GM19372 (cell line): ENCODE measurements at regions not wholly inside any gene's neighbourhood (a gene's known extent, or its start where the extent isn't known, plus 50 kb on each side); places are given as distances from the start of the nearest gene placed in this dataset.

Source experiments
- ATAC-seq: cut with Tn5 transposase; IDR thresholded peaks from one replicate; pipeline ENCODE4 v1.9.1; 2021; ENCODE audit warnings: mild to moderate bottlenecking, low read depth, moderate library complexity; ENCODE audit not compliant: unreplicated experiment

DNA sequence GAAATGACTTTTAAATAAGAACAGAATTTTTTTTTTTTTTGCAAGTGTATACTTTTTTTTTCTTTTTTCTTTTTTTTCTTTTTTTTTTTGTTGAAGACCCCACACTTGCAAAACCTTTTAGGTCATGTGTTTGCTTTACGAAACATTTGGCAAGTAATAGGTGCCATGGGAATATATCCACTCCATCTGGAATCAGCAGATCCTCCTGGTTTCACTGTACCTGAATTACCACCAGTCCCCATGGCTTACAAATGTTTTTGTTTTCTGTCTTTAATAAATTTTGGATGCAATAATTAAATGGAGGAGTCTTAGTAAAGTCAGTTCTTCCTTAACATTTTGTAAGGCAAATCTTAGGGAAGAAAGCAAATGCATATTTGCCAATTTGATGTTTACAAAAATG, 559.7 kb upstream of the ZEB2 start:
- no peak for ATAC-seq

DNA sequence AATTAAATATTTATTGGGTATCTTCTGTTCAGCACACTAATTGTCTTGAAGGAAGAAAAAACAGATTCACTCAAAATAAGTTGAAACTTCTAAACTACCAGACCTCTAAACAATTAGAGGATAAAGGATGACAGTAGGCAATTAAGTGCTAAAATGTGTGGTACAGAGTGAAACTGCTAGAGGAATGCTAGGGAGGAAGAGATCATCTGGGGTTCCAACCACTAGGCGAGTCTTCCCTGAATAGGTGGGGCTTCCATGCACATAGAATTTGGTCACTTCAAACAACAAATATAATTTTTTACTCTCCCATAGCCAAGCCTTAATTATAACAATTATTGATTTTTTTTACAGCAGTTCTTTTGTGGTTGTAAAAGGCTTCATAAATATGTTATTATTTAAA, 559.0 kb upstream of the ZEB2 start:
- ATAC-seq, result no peak

DNA sequence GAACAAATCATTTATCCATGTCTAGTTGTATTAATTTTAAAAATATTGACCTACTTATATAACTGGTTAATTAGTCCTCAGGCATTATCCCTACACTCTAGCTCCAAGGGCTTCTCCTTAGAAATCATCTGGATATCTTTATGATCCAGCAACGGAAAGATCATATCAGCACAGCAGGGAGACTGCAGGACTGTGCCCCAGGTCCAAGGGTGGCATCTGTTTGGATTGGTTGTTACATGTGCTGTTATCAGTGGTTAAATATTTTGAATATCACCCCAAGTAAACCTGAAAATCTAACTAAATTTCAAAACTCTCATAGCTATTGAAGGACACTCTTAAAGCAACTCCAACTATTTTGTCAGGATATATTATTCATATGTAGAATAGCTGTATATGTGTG, 556.2 kb upstream of the ZEB2 start:
- no peak for ATAC-seq

DNA sequence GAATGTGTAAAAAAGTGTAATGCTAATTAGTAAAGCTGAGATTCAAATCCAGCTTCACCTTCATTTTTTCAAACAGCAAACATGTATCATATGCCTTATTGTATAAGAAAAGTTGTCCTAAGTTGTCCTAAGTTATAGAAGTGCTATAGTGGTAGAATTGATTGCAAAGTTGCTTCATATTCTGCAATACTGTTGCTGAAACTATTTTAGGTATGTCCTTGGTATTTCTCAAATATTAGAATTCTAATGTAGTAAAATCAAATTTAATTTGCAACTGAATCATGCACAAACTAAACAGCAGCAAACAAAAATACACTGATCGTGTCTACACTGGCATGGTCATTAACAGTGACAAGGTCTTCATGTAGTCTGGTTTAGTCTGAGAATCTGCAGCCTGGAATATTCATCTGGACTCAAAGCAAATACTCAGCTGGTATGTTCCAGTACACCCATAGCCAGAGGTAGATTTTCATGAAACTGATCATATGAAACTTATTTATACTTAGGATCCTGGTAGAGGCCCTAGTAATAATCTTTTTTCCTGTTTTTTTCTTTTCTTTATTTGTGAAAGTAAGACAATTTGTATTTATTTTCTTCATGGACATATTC, 555.6 kb upstream of the ZEB2 start:
- no peak for ATAC-seq

DNA sequence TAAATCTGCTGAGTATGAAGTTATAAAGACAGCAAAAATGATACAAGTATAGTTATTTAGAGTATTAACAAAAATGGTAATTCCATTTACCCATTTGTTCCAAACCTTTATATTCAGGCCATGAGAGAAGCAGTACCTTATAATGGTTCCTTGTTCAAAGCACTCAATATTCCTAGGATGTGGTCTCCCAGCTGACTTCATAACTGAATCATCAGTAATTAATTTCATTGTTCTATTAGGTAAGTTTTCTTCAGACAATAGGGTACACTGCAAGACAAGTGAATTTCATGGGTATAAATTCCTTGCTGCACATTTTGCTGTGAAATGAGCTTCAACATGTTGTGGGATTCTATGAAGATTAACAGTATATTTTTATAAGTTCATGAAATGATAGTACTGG, 550.8 kb upstream of the ZEB2 start:
- no peak for ATAC-seq

DNA sequence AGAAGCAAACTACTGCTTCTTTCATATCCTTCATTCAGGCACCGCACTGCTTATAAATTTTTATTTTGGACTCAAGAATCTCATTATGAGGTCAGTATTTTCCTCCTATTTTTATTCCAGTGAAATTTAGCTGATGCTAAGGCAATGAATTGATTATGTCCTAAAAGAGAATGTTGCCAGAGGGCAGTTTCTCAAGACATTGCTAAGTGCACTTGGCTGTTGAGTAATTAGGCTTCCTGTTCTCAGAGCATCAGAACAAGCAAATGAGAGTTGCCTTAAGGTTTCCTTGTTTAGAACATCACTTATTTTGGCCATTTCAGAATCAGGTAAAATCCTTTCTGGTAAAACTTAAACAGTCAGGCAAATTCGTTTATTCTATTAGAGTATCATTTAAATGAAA, 548.6 kb upstream of the ZEB2 start:
- no peak for ATAC-seq

DNA sequence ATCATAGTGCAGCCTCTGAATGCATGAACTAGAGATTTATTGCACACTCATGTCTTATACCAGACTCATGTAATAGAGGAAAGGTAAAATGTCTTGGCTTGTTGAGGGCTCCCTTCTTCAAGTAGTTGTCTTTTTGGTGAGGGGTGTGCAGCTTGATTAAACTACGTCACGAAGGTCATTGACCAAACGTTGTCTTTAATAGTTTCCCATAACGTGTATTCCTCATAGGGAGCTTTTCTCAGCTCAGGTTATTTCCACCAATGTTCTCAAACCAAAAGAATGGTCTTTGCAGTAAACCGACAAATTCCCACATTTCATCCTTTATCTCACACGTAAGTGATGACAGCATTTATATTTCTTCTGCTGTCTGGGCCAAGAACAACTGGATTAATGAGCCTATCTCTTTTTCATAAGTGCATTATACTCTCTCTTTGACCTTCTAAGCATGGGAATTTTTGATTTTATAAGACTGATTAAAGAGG, 547.7 kb upstream of the ZEB2 start:
- ATAC-seq, result no peak

DNA sequence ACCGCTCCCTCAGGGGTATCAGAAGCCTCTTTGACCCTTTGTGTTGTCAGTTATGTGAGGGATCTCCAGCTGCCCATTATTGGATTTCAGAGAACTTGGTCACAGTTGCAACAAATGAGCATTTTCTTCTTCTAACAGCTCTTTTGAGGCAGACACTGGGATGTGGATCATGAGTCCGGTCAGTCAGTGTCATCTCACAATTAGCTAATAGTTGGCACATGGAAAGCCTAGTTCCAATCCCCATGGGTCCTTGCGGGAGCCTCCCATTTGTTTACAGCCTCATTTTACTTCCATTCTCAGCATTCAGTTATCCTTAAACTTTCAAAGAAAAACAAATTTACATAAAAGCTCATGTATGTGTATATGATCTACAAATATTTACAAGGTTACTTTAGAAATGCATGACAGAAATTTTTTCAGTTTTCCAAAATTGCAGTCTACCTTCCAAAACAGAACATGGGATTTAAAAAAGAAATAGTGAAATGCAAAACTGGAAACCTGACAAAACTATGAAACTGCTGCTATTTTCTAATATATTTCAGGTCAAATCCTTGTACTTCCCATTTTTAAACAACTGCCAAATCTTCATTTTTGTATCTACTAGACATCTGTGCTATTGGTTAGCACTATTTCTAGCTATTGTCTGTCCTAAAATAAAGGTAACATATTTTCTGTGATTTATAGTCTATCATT, 547.1 kb upstream of the ZEB2 start:
- no peak for ATAC-seq

DNA sequence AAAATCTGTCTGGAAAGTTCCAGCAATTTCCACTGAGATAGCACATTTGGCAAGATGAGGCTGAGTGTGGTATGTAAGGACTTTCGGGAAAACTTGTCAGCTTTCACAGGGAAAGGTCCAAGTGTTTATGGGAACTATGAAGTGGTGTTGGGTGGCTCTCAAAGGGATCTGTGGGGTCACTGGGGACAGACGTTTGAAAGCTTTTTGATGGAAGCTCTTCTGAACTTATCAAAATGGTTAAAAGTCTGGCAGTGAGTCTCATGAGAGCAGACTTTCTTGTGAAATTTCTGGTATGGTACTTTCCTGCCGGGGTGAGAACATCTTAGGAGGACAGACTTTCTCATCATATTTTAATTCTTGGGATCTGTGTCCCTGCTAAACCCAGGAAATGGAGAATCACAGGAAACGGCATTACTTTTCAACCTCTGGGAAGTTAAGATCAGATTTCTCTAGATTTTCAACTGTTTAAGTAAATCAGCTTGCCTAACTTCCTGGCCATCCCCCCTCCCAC, 546.3 kb upstream of the ZEB2 start:
- ATAC-seq, result no peak

DNA sequence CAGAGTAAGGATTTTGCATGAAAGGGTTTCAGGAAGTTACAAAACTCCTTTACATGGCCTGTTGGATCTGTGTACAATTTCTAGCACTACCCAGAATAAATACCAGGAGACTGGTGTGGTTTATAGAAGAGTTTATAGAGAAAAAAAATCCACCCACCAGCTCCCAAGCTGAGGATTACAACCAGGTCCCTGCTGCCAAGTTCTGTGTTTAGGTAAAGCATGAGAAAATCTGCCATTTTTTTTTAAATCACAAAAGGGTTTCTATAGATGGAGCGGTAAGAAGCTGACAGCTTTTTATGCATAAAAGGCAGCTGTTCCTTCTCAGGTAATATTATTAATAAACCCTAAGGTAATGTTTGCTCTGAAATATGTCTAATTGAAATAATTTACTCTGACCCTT, 545.4 kb upstream of the ZEB2 start:
- ATAC-seq, result no peak

DNA sequence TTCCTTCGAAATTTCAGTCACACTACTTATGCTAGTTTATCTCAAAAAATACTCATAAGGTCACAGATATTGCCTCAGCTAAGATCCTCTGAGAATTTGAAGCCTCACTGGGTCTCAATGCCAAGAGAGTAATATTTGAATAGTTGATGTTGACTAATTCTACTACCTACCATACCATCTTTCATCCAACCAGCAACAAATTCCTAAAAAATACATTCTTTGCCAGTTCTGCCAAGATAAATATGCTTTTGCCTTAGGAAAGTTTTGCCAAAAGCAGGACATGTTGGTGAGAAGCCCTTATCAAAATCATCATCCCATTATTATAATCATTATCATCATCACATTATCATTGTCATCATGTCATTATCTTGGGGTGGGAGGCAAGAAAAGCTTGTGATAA, 544.6 kb upstream of the ZEB2 start:
- no peak for ATAC-seq

DNA sequence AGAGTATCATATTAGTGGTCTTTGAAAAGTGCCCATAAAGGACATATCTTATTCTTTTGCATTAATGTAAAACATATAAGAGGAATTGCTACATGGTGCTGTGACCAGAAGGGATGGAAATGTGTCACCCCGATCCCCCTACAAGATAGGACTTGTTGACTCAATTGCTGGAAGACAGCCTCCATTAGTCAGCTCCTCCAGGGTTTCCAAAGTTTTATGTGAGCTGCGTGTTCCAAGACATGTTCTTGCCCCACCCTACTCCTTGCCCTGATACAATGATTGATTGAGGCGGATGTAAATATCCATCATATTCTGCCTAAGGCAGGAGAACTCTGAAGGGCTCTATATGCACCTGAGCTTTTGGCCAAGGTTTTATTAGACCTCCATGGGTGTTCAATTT, 541.0 kb upstream of the ZEB2 start:
- no peak for ATAC-seq

DNA sequence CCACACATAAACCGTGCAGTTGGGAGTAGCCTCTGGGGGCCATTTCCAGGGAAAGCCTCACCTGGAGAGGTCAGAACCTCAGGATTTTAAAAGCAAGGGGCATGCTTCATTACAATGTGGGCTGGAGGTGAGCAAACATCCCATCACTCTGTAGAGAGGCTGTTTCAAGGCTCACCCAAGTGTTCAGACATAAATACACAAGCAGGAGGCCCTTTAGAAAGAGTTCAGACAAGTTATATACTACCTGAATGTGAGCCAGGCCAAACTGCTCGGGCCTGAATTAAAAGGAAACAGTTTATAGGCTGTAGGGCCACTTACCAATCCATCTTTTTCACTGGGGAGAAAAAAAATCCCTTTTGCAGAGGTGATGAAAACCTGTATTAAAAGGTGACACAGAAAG, 540.0 kb upstream of the ZEB2 start:
- no peak for ATAC-seq

DNA sequence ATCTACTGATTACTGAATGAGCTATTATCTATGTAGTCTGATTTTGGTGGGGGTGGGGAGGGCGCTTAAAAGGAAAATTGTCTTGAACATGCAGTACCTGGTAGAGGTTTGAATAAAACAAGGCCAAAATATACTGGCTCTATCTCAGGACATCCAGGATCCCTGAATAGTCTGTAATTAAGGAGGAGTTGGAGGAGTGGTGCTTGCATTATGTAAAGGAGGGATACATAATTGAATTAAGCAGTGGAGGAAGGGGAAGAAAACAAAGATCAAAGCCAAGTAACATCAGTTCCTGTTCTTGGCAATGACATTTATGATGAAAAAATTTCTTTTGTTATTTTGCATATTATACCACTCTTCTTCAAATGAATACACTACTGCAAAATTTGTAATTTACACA, 539.4 kb upstream of the ZEB2 start:
- no peak for ATAC-seq

DNA sequence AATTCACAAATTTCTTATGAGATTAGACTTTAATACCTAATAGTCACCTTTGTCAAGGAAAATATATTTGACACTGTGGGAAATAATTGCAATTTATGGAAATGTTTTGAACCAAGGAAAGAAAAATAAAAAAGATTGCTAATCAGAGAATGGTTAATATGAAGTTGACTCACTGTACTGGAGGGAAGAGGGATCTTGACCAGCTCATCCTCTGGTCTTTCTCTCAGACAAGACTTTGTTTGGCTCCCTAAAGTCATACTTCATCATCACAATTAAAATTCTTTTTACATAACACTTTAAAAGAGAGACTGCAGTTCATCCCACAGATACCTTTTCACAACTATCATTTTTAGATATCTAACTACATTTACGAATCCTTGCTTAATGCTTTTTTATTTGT, 538.5 kb upstream of the ZEB2 start:
- ATAC-seq, result no peak

DNA sequence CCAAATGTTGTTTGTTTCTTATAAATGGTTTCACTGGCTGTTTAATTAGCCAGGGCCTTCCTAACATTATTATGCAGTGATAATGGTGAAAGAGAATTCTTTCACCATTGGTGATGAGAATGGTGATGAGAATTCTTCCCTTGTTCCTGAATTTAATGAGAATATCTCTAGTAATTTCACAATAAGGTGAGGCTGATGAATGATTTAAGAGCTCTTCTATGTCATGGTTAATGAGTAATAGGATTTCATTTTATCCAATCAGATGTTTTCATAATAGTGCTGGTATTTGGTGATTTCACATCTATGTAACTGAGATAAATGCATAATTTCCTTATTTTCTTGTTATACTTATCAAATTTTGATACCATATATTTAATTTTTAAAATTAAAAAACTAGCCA, 535.7 kb upstream of the ZEB2 start:
- no peak for ATAC-seq

DNA sequence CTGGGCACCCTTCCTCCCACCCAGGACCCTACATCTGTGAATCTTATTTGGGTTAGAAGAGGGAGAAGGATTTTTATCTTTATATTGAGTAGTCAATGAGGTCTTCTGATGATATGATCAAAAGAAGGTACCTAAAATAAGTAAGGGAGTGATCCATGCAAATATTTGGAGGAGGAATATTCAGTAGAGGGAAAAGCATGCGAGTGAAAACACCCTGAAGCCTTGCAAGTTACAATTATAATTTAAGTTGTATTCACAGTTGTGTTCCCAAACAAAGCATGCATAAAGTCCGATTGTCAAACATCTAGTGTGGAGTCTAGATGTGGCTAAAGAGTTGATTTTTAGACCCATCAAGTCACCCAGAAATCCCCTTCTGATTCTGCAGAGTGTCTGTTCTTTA, 530.2 kb upstream of the ZEB2 start:
- ATAC-seq, result no peak

DNA sequence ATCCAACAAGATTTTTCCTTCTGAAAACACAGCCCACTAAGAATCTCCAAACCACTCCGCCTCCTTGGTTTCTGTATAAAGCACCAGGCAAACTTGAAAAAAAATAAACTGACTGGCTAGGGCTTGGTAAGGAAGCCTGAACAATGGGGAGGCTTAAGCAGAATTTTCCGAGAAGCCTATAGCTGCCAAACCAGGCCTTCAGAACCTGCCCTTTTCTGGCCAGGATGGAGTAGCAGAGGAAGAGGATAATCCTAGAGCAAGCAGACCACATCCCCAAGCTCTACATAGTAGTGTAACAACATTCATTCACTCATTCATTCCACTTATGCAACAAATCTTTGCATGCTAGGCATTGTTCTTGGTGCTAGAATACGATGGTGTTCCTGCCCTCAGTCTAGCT, 529.6 kb upstream of the ZEB2 start:
- ATAC-seq, result no peak

DNA sequence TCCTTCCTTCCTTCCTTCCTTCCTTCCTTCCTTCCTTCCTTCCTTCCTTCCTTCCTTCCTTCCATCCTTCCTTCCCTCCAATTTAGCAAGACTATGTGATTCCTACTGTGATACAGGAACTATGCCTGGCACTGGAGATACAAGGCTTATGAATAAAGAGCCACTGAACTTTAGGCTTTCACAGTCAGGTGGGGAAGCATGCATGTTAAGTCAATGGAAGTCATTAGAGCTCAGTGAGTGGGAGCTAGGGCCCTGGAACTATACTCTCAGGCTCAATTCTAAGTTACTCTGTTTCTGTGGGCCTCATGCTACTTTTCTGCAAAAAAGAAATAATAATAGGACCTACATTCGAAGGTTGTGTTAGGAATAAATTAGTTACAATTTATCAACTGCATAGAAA, 527.6 kb upstream of the ZEB2 start:
- no peak for ATAC-seq

DNA sequence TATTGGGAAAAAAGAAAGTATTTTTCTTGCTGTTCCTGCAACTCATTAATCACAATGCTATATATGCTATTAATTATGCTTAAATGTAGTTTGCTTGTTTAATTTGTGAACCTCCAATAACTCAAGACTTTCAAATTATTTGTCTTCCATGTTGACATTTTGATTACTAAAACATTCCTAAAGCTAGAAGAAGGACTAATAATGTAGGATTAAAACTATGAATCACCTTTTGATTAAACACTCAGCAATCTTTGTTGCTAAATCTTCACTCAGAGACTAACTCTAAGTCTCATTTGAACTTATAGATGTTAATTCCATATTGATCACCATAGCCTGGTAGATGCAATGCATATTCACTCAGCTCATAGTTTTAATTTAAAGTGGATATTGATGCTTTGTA, 524.6 kb upstream of the ZEB2 start:
- ATAC-seq, result no peak

DNA sequence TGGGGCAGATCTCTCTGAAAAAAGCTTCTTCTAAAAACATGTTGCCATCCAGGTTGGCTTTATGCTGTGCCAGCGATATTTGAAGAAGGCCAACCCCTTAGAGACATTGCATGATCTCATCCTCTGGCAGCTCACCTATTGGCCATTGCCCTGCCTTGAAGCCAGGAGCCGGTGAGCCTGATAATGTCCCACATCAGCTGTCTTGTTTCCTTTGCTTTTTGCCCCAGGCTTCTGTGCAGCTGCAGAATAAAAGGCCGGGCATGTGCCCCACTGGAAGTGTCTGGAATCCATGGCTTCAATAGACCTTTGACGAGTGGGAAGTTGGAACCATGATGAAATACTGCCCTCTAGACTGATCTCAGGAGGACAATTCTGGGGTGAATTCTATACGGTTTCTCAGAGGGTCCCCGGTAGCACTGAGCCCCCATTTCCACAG, 523.5 kb upstream of the ZEB2 start:
- no peak for ATAC-seq

DNA sequence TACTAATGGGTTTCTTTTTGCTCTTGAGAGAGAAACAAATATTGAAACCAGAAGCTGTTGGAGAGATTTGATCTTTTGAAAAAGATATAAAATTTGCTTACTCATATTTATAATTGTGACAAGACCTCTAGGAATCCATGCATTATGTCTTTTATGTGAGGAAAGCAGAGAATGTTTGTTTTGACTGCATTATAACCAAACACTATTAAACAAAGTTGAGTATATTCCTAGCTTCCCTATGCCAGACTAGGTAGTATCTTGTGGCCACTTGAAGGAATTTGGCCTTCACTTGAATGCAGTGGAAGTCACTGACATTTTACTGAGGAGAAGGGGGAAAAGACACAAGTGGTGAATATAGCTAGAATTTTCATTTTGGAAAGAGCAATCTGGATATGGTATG, 521.8 kb upstream of the ZEB2 start:
- no peak for ATAC-seq
